ENCODE measurements at regions not wholly inside any gene's neighbourhood (a gene's known extent, or its start where the extent isn't known, plus 50 kb on each side); places are given as distances from the start of the nearest gene placed in this dataset.
"Not testable (repeated sequence)": the region's sequence is repeated elsewhere in the genome, so short reads cannot be mapped to it uniquely, and the experiment has no call there.

DNA sequence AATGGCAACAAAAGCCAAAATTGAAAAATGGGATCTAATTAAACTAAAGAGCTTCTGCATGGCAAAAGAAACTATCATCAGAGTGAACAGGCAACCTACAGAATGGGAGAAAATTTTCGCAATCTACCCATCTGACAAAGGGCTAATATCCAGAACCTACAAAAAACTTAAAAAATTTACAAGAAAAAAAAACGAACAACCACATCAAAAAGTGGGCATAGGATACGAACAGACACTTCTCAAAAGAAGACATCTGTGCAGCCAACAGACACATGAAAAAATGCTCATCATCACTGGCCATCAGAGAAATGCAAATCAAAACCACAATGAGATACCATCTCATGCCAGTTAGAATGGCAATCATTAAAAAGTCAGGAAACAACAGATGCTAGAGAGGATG lies 267.2 kb upstream of the CCNG1 start:
- TF ChIP-seq, protein P1, sequence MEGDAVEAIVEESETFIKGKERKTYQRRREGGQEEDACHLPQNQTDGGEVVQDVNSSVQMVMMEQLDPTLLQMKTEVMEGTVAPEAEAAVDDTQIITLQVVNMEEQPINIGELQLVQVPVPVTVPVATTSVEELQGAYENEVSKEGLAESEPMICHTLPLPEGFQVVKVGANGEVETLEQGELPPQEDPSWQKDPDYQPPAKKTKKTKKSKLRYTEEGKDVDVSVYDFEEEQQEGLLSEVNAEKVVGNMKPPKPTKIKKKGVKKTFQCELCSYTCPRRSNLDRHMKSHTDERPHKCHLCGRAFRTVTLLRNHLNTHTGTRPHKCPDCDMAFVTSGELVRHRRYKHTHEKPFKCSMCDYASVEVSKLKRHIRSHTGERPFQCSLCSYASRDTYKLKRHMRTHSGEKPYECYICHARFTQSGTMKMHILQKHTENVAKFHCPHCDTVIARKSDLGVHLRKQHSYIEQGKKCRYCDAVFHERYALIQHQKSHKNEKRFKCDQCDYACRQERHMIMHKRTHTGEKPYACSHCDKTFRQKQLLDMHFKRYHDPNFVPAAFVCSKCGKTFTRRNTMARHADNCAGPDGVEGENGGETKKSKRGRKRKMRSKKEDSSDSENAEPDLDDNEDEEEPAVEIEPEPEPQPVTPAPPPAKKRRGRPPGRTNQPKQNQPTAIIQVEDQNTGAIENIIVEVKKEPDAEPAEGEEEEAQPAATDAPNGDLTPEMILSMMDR (IDR thresholded peaks at IDR 0.05): not testable (repeated sequence)
- TF ChIP-seq EZH2 (IDR thresholded peaks at IDR 0.05; ENCODE audit: borderline replicate concordance, insufficient read depth, low read depth, low read length, poor library complexity, severe bottlenecking): not testable (repeated sequence)

All from B cell (primary cell).